GM13977 (cell line): ENCODE measurements at regions not wholly inside any gene's neighbourhood (a gene's known extent, or its start where the extent isn't known, plus 50 kb on each side); places are given as distances from the start of the nearest gene placed in this dataset.

ENCODE experiments used
- DNase-seq: peaks from one replicate; pipeline ENCODE4 v3.0.0; 2012; ENCODE audit warnings: low spot score
- CTCF ChIP-seq: IDR thresholded peaks from 2 replicates; pipeline ENCODE4 v1.5.1; 2012; ENCODE audit warnings: mild to moderate bottlenecking, control low read depth; ENCODE audit not compliant: insufficient read depth; ENCODE audit errors: extremely low read depth, missing control alignments
- in situ Hi-C: fragments of 300-500 bp; cut with MboI; formaldehyde crosslinking; loops from one replicate; pipeline ENCODE4 v1.12.0; 2022; ENCODE audit warnings: low sequenced_read_pairs, low pct_unique_long_range_greater_than_20kb, mixed read lengths, inconsistent platforms; ENCODE audit not compliant: unreplicated experiment

- no peak for DNase-seq
- in situ Hi-C loops = no loop called here
- no peak for TF ChIP-seq CTCF
Measured at GRCh38 chr2:129796801-129797488, 182.5 kb upstream of the RAB6C start.

- no peak for DNase-seq
- in situ Hi-C loops = no loop called here
- no peak for TF ChIP-seq CTCF
Measured at GRCh38 chr2:129797489-129798300, 181.8 kb upstream of the RAB6C start.

- in situ Hi-C loops = no loop called here
- no peak for TF ChIP-seq CTCF
Measured at GRCh38 chr2:129798301-129798581, 181.2 kb upstream of the RAB6C start.

GRCh38 chr2:129798626-129799025, 180.8 kb upstream of the RAB6C start:
- TF ChIP-seq CTCF = no peak
- in situ Hi-C loops = no loop called here
- no peak for DNase-seq

More at GRCh38 chr2:129798301-129798581, 181.2 kb upstream of the RAB6C start:
- no peak for DNase-seq

- DNase-seq = no peak
- in situ Hi-C loops = no loop called here
- no peak for TF ChIP-seq CTCF
Measured at GRCh38 chr2:129799036-129799958, 180.2 kb upstream of the RAB6C start.

- in situ Hi-C loops = no loop called here
- no peak for TF ChIP-seq CTCF
- no peak for DNase-seq
Measured at GRCh38 chr2:129800285-129800684, 179.2 kb upstream of the RAB6C start.
